KMS-11 (cell line): ENCODE measurements at regions not wholly inside any gene's neighbourhood (a gene's known extent, or its start where the extent isn't known, plus 50 kb on each side); places are given as distances from the start of the nearest gene placed in this dataset.

Experiments used
- H2AFZ ChIP-seq: fragments of 200-600 bp; sonication (generic); 2 replicates; pipeline ENCODE4 v1.6.1; 2016; ENCODE audit warnings: antibody characterized with exemption, mixed run types, low read depth
- H3K27ac ChIP-seq: fragments of 200-600 bp; sonication (generic); 2 replicates; pipeline ENCODE4 v1.6.1; 2016; ENCODE audit warnings: mild to moderate bottlenecking, mixed run types
- H3K27me3 ChIP-seq: fragments of 200-600 bp; sonication (generic); 2 replicates; pipeline ENCODE4 v1.6.1; 2017; ENCODE audit warnings: mild to moderate bottlenecking, low read depth, mixed run types, moderate library complexity; ENCODE audit not compliant: insufficient read depth
- H3K36me3 ChIP-seq: fragments of 200-600 bp; sonication (generic); 2 replicates; pipeline ENCODE4 v1.6.1; 2017; ENCODE audit warnings: mild to moderate bottlenecking, mixed run types; ENCODE audit not compliant: insufficient read depth
- H3K4me1 ChIP-seq: fragments of 200-600 bp; sonication (generic); 2 replicates; pipeline ENCODE4 v1.6.1; 2016; ENCODE audit warnings: mild to moderate bottlenecking, low read depth, mixed run types; ENCODE audit not compliant: poor library complexity, severe bottlenecking
- H3K4me2 ChIP-seq: fragments of 200-600 bp; sonication (generic); 2 replicates; pipeline ENCODE4 v1.7.0; 2016; ENCODE audit warnings: mild to moderate bottlenecking, mixed run types
- H3K4me3 ChIP-seq: fragments of 200-600 bp; sonication (generic); IDR thresholded peaks from 2 replicates; pipeline ENCODE4 v1.6.1; 2017; ENCODE audit warnings: low read depth, low read length, mixed read lengths; ENCODE audit not compliant: insufficient read depth
- H3K79me2 ChIP-seq: fragments of 200-600 bp; sonication (generic); 2 replicates; pipeline ENCODE4 v1.6.1; 2016; ENCODE audit warnings: low read depth, mixed run types; ENCODE audit not compliant: insufficient read depth
- H3K9ac ChIP-seq: fragments of 200-600 bp; sonication (generic); 2 replicates; pipeline ENCODE4 v1.6.1; 2016; ENCODE audit warnings: mild to moderate bottlenecking, mixed run types
- H4K20me1 ChIP-seq: fragments of 200-600 bp; sonication (generic); 2 replicates; pipeline ENCODE4 v1.6.1; 2016; ENCODE audit warnings: mild to moderate bottlenecking, mixed run types; ENCODE audit not compliant: insufficient read depth
- CTCF ChIP-seq: fragments of 200-600 bp; sonication (generic); conservative IDR thresholded peaks from 2 replicates; pipeline ENCODE4 v1.6.1; 2017; ENCODE audit warnings: low read depth, mild to moderate bottlenecking, antibody characterized with exemption, low read length, moderate library complexity, mixed read lengths

- Histone ChIP-seq H2AFZ (no peak overlapping the region), H3K4me2 (no peak overlapping the region), H3K27ac (no peak overlapping the region)
Observed at GRCh38 chr20:47952023-47952564, 166.8 kb upstream of the SULF2 start.

GRCh38 chr20:47951521-47951971 is 166.3 kb upstream of the SULF2 start:
- no peak for TF ChIP-seq CTCF
- H3K4me1 ChIP-seq: no peaks in the 10 kb centered on the region
- no peaks in the 10 kb centered on the region for H4K20me1 ChIP-seq
- H3K27ac ChIP-seq: no peak overlapping the region
- no peak overlapping the region for H3K4me2 ChIP-seq
- H3K9ac ChIP-seq: no peak overlapping the region
- H2AFZ ChIP-seq: no peak overlapping the region
- peaks cover 27% of the 10 kb centered on the region; the same call in 1 of the 2 replicates for H3K27me3 ChIP-seq
- H3K36me3 ChIP-seq: no peaks in the 10 kb centered on the region
- H3K4me3 ChIP-seq: no peak overlapping the region
- H3K79me2 ChIP-seq: no peaks in the 10 kb centered on the region

More at GRCh38 chr20:47952023-47952564, 166.8 kb upstream of the SULF2 start:
- no peak overlapping the region for H3K9ac ChIP-seq
- TF ChIP-seq CTCF: no peak
- no peaks in the 10 kb centered on the region for H3K4me1 ChIP-seq
- H3K27me3 ChIP-seq: peaks cover 27% of the 10 kb centered on the region; the same call in 1 of the 2 replicates
- H3K4me3 ChIP-seq: no peak overlapping the region
- H3K79me2 ChIP-seq: no peaks in the 10 kb centered on the region
- no peaks in the 10 kb centered on the region for H3K36me3 ChIP-seq
- H4K20me1 ChIP-seq: no peaks in the 10 kb centered on the region

- no peaks in the 10 kb centered on the region for H4K20me1 ChIP-seq
- no peak overlapping the region for H3K4me2 ChIP-seq
- H3K9ac ChIP-seq: no peak overlapping the region
- no peak overlapping the region for H3K4me3 ChIP-seq
- H3K36me3 ChIP-seq: no peaks in the 10 kb centered on the region
- H3K27ac ChIP-seq: no peak overlapping the region
- no peaks in the 10 kb centered on the region for H3K4me1 ChIP-seq
- peaks cover 23% of the 10 kb centered on the region; the same call in 1 of the 2 replicates for H3K27me3 ChIP-seq
- no peaks in the 10 kb centered on the region for H3K79me2 ChIP-seq
- TF ChIP-seq CTCF: no peak
- H2AFZ ChIP-seq: no peak overlapping the region
Observed at GRCh38 chr20:47950913-47951283, 165.6 kb upstream of the SULF2 start.

GRCh38 chr20:47950124-47950912 is 165.0 kb upstream of the SULF2 start:
- Histone ChIP-seq H4K20me1 (no peaks in the 10 kb centered on the region), H3K4me2 (no peak overlapping the region), H3K79me2 (no peaks in the 10 kb centered on the region), H2AFZ (no peak overlapping the region), H3K36me3 (no peaks in the 10 kb centered on the region), H3K4me3 (no peak overlapping the region), H3K27ac (no peak overlapping the region), H3K27me3 (peaks cover 23% of the 10 kb centered on the region; the same call in 1 of the 2 replicates), H3K9ac (no peak overlapping the region), H3K4me1 (no peaks in the 10 kb centered on the region)
- no peak for TF ChIP-seq CTCF
